ENCODE measurements at regions not wholly inside any gene's neighbourhood (a gene's known extent, or its start where the extent isn't known, plus 50 kb on each side); places are given as distances from the start of the nearest gene placed in this dataset.

DNA sequence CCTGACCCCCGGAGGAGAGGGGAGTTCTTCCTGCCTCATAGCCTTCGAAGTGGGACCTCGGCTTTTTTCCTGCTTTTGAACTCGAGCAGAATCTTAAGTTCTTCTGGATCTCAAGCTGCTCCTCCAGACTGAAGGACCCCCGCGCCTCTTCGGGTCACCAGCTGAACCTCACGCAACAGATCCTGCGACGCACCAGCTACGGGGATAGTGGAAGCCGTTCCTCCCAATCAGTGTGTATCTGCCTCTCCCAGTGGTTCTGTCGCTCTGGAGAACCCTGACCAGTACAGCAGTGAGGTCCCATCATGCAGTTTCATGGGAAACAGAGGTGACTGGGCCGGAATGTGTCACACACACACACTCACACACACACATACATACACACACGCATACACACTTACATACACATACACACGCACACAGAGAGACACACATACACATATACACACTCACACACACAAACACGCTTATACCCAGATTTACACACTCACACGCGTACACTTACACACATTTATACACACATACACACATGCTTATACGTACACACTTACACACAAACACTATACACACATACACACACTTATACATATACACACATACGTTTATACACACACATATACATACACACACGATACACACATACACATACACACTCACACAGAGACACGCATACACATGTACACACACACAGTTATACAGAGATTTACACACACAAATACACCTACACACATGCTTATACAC, 170.0 kb downstream of the TTLL2 start:
- TF ChIP-seq, protein P1, sequence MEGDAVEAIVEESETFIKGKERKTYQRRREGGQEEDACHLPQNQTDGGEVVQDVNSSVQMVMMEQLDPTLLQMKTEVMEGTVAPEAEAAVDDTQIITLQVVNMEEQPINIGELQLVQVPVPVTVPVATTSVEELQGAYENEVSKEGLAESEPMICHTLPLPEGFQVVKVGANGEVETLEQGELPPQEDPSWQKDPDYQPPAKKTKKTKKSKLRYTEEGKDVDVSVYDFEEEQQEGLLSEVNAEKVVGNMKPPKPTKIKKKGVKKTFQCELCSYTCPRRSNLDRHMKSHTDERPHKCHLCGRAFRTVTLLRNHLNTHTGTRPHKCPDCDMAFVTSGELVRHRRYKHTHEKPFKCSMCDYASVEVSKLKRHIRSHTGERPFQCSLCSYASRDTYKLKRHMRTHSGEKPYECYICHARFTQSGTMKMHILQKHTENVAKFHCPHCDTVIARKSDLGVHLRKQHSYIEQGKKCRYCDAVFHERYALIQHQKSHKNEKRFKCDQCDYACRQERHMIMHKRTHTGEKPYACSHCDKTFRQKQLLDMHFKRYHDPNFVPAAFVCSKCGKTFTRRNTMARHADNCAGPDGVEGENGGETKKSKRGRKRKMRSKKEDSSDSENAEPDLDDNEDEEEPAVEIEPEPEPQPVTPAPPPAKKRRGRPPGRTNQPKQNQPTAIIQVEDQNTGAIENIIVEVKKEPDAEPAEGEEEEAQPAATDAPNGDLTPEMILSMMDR (IDR thresholded peaks at IDR 0.05), result no peak
- no peak for TF ChIP-seq POLR2A (IDR thresholded peaks at IDR 0.05)

Measured in right lobe of liver (tissue), 4 donors.